Brain microvascular endothelial cell (primary cell): ENCODE measurements at regions not wholly inside any gene's neighbourhood (a gene's known extent, or its start where the extent isn't known, plus 50 kb on each side); places are given as distances from the start of the nearest gene placed in this dataset.

Experiments used
- DNase-seq: peaks from one replicate; pipeline ENCODE4 v3.0.0-alpha.2; 2020
- H3K27ac ChIP-seq: fragments of 250-450 bp; sonication (Bioruptor Pico); 2 replicates; pipeline ENCODE4 v1.5.1; 2020; ENCODE audit warnings: mild to moderate bottlenecking, moderate library complexity
- H3K27me3 ChIP-seq: fragments of 250-450 bp; sonication (Bioruptor Pico); replicated peaks from 2 replicates; pipeline ENCODE4 v1.5.1; 2020; ENCODE audit warnings: mild to moderate bottlenecking
- H3K36me3 ChIP-seq: fragments of 250-450 bp; sonication (Bioruptor Pico); replicated peaks from 2 replicates; pipeline ENCODE4 v1.5.1; 2020; ENCODE audit warnings: mild to moderate bottlenecking
- H3K4me3 ChIP-seq: 2 replicates; pipeline ENCODE4 v1.5.1; 2011; ENCODE audit warnings: low read depth, mild to moderate bottlenecking, control low read depth, low read length, moderate library complexity
- in situ Hi-C: cut with HindIII; loops from 2 replicates; pipeline ENCODE4 v1.10.0; 2017; ENCODE audit warnings: low sequenced_read_pairs, low pct_ligation_motif_present
- TF ChIP-seq, protein P1 (sequence below): IDR thresholded peaks from 2 replicates; pipeline ENCODE4 v1.5.1; 2011; ENCODE audit warnings: low read depth, mild to moderate bottlenecking, moderate library complexity, low read length, control low read depth, inconsistent platforms; ENCODE audit errors: missing control alignments

DNA sequence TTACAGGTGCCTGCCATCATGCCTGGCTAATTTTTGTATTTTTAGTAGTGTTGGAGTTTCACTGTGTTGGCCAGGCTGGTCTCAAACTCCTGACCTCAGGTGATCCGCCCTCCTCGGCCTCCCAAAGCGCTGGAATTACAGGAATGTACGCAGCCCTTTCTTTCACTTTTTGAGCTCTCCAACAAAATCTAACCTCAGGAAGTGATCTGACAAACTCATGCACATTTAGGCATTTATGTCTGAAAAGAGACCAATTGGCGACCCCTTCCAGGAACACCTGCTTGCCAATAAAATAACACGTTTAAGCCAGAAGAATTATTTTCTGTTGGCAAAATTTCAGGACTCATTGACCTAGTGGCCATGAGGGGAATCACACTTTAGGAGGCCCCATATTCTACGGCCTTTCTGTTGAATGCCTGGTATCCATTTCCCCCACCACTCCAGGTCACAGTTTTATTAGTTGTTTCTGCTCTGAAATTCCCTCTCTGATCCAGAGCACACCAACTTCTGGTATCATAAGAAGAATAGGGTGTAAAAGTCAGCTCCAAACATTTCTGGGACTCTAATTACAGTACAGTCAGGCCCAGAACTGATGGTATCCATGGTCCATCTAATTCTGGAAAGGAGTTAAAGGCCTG lies 65.8 kb upstream of the FRMD4A start:
- peak; percentile 62 for DNase-seq
- no peak overlapping the region for H3K4me3 ChIP-seq
- in situ Hi-C loops, result no loop called here
- TF ChIP-seq, protein P1, sequence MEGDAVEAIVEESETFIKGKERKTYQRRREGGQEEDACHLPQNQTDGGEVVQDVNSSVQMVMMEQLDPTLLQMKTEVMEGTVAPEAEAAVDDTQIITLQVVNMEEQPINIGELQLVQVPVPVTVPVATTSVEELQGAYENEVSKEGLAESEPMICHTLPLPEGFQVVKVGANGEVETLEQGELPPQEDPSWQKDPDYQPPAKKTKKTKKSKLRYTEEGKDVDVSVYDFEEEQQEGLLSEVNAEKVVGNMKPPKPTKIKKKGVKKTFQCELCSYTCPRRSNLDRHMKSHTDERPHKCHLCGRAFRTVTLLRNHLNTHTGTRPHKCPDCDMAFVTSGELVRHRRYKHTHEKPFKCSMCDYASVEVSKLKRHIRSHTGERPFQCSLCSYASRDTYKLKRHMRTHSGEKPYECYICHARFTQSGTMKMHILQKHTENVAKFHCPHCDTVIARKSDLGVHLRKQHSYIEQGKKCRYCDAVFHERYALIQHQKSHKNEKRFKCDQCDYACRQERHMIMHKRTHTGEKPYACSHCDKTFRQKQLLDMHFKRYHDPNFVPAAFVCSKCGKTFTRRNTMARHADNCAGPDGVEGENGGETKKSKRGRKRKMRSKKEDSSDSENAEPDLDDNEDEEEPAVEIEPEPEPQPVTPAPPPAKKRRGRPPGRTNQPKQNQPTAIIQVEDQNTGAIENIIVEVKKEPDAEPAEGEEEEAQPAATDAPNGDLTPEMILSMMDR, result peak; percentile 69
- no peaks in the 10 kb centered on the region for H3K27me3 ChIP-seq
- H3K27ac ChIP-seq, result peak overlapping the region; percentile 99
- no peaks in the 10 kb centered on the region for H3K36me3 ChIP-seq

DNA sequence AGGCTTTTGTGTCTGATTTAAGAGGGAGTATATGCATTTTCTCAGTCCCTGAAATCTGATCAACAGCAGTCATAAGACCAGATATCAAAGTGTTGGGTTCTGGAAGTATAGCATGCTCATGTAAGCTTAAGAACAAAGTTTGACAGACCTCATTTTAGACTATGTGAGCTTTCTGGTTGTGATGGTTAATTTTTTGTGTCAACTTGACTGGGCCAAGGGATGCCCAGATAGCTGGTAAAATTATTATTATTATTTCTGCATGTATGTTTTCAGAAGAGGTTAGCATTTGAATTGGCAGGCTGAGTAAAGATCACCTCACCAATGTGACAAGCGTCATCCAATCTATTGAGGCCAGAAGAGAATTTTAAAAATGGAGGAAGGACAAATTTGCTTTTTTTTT lies 63.5 kb upstream of the FRMD4A start:
- Histone ChIP-seq H3K36me3 (no peaks in the 10 kb centered on the region), H3K4me3 (no peak overlapping the region), H3K27me3 (no peaks in the 10 kb centered on the region), H3K27ac (no peak overlapping the region)
- in situ Hi-C loops, result no loop called here
- no peak for DNase-seq
- TF ChIP-seq, protein P1, result no peak

DNA sequence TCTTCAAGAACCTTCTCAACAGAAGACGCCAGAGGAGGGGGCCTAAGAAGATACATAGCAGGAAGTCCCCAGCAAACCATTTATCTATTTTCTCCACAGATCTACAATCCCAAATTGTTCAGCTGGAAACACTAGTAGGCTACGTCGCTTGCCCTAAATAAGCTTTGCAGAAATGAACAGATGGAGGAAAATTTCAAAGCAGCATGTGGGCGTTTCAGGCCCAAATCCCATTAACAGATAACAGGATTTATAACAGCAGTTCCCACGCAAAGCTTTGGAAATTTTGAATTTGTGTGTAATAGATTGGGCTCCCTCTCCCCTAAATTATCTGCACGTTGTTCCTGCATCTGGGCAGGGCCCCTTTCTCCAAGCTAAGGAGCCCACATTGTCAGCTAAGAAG lies 60.6 kb upstream of the FRMD4A start:
- Histone ChIP-seq H3K36me3 (no peaks in the 10 kb centered on the region), H3K4me3 (no peak overlapping the region), H3K27me3 (no peaks in the 10 kb centered on the region), H3K27ac (no peak overlapping the region)
- TF ChIP-seq, protein P1, result no peak
- no peak for DNase-seq
- in situ Hi-C loops, result no loop called here

DNA sequence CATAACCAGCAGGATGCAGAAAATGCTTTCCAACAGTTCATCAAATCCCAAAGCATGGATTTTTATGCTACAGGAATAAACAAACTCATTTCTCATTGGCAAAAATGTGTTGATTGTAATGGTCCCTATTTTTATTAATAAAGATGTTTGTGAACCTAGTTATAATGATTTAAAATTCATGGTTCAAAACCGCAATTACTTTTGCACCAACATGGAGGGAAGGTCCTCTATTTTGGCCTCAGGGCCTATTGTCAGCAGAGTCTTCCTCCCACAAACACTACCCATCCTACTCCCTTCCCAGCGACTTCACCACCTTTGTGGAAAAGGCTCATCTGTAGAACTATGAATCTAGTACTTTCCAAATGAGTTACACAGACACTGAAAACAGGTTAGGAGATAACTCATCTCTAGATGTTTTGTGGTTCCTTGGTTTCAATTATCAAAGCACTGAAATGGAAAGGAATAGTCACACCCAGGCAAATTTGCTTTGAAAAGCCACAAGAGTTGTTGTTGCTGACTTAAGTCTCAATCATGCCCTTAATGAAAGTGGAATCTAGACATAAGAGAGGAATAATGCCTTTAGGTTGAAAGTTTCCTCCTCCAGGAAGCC lies 59.4 kb upstream of the FRMD4A start:
- TF ChIP-seq, protein P1, result no peak
- Histone ChIP-seq H3K4me3 (no peak overlapping the region), H3K27ac (no peak overlapping the region), H3K36me3 (no peaks in the 10 kb centered on the region), H3K27me3 (no peaks in the 10 kb centered on the region)
- DNase-seq, result no peak
- in situ Hi-C loops, result no loop called here

DNA sequence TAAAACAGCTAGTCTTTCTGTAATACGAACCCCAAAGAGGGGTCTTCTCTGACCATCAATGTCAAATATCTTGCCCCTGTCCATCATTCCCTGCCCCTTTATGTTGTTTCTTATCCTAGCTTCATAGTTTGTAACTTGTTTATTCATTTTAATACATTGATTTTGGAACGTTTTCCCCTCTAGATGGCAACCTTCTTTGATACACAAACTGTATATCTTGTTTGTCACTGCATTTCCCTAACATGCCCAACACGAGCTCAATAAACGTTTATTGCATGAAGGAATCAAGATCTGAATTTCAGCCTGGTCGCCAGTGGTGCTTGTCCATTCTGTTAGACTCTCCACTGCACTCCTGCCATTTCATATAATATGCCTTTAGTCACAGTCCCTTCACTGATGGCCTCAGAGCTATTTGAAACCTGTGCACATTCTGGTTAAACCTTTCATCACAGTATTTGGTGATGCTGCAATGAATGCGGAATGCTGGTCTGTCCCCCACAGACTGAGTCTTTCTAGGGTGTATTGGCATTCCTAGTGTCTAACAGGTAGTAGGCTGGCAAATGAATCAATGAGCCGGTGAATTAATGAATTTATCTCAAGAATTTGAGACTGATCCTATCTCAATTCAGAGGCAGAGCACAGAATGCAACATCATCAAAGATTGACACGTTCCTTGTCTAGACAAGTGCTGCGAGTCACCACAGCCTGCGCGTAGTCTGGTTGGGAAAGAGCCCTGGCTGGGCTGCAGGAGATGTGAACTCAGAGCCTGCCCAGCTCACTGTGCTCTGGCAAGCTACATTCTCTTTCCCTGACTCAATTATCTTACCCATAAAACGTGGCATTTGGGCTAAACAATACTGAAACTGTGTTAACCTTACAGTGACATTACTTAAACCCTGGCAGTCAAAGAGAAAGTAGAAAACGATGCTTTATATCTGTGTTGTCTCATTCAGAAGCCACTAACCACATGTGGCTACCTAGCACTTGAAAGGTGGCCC lies 55.2 kb upstream of the FRMD4A start:
- Histone ChIP-seq H3K36me3 (no peaks in the 10 kb centered on the region), H3K27ac (peak overlapping the region; percentile 93), H3K27me3 (no peaks in the 10 kb centered on the region), H3K4me3 (no peak overlapping the region)
- TF ChIP-seq, protein P1, result no peak
- in situ Hi-C loops, result no loop called here
- peak; percentile 96 for DNase-seq
